ENCODE measurements at regions not wholly inside any gene's neighbourhood (a gene's known extent, or its start where the extent isn't known, plus 50 kb on each side); places are given as distances from the start of the nearest gene placed in this dataset.
"Not testable (repeated sequence)": the region's sequence is repeated elsewhere in the genome, so short reads cannot be mapped to it uniquely, and the experiment has no call there.

GRCh38 chr12:59408431-59408830 lies 187.4 kb upstream of the SLC16A7 start:
- no peak for DNase-seq (ENCODE audit: low read depth)
- no peak overlapping the region for H3K4me3 ChIP-seq (ENCODE audit: low read depth, low read length)

GRCh38 chr12:59407799-59408198 lies 188.0 kb upstream of the SLC16A7 start:
- H3K4me3 ChIP-seq (ENCODE audit: low read depth, low read length) = no peak overlapping the region
- DNase-seq (ENCODE audit: low read depth) = no peak

- no peak overlapping the region for H3K4me3 ChIP-seq (ENCODE audit: low read depth, low read length)
- no peak for DNase-seq (ENCODE audit: low read depth)
These were observed 189.8 kb upstream of the SLC16A7 start for GRCh38 chr12:59405992-59406391.

- DNase-seq (ENCODE audit: low read depth) = no peak
- H3K4me3 ChIP-seq (ENCODE audit: low read depth, low read length) = no peak overlapping the region
These were observed 191.6 kb upstream of the SLC16A7 start for GRCh38 chr12:59404109-59404650.

GRCh38 chr12:59403259-59403932 lies 192.4 kb upstream of the SLC16A7 start:
- peak; percentile 41 for DNase-seq (ENCODE audit: low read depth)
- peak overlapping the region; percentile 25 for H3K4me3 ChIP-seq (ENCODE audit: low read depth, low read length)

GRCh38 chr12:59401862-59402261 lies 194.0 kb upstream of the SLC16A7 start:
- DNase-seq (ENCODE audit: low read depth) = no peak
- H3K4me3 ChIP-seq (ENCODE audit: low read depth, low read length) = no peak overlapping the region

- no peak overlapping the region for H3K4me3 ChIP-seq (ENCODE audit: low read depth, low read length)
- DNase-seq (ENCODE audit: low read depth) = no peak
These were observed 197.7 kb upstream of the SLC16A7 start for GRCh38 chr12:59398164-59398563.

GRCh38 chr12:59396919-59397318 lies 198.9 kb upstream of the SLC16A7 start:
- H3K4me3 ChIP-seq (ENCODE audit: low read depth, low read length) = no peak overlapping the region

GRCh38 chr12:59396519-59396918 lies 199.3 kb upstream of the SLC16A7 start:
- H3K4me3 ChIP-seq (ENCODE audit: low read depth, low read length) = no peak overlapping the region
- no peak for DNase-seq (ENCODE audit: low read depth)

More at GRCh38 chr12:59396919-59397318, 198.9 kb upstream of the SLC16A7 start:
- DNase-seq (ENCODE audit: low read depth) = no peak

GRCh38 chr12:59395310-59395709 lies 200.5 kb upstream of the SLC16A7 start:
- not testable (repeated sequence) for DNase-seq (ENCODE audit: low read depth); H3K4me3 ChIP-seq (ENCODE audit: low read depth, low read length)

GRCh38 chr12:59393506-59393905 lies 202.3 kb upstream of the SLC16A7 start:
- no peak overlapping the region for H3K4me3 ChIP-seq (ENCODE audit: low read depth, low read length)
- DNase-seq (ENCODE audit: low read depth) = no peak

- H3K4me3 ChIP-seq (ENCODE audit: low read depth, low read length) = no peak overlapping the region
These were observed 205.8 kb upstream of the SLC16A7 start for GRCh38 chr12:59389968-59390576.

GRCh38 chr12:59388694-59389093 lies 207.1 kb upstream of the SLC16A7 start:
- H3K4me3 ChIP-seq (ENCODE audit: low read depth, low read length) = no peak overlapping the region
- DNase-seq (ENCODE audit: low read depth) = no peak

More at GRCh38 chr12:59389968-59390576, 205.8 kb upstream of the SLC16A7 start:
- no peak for DNase-seq (ENCODE audit: low read depth)

GRCh38 chr12:59388176-59388575 lies 207.7 kb upstream of the SLC16A7 start:
- no peak overlapping the region for H3K4me3 ChIP-seq (ENCODE audit: low read depth, low read length)
- no peak for DNase-seq (ENCODE audit: low read depth)

GRCh38 chr12:59386236-59386635 lies 209.6 kb upstream of the SLC16A7 start:
- H3K4me3 ChIP-seq (ENCODE audit: low read depth, low read length) = no peak overlapping the region
- DNase-seq (ENCODE audit: low read depth) = no peak

- DNase-seq (ENCODE audit: low read depth) = peak; percentile 92
- H3K4me3 ChIP-seq (ENCODE audit: low read depth, low read length) = no peak overlapping the region
These were observed 212.6 kb upstream of the SLC16A7 start for GRCh38 chr12:59383079-59383822.

- H3K4me3 ChIP-seq (ENCODE audit: low read depth, low read length) = peak overlapping the region; percentile 22
These were observed 213.3 kb upstream of the SLC16A7 start for GRCh38 chr12:59382282-59383078.

GRCh38 chr12:59381106-59381505 lies 214.7 kb upstream of the SLC16A7 start:
- no peak overlapping the region for H3K4me3 ChIP-seq (ENCODE audit: low read depth, low read length)
- DNase-seq (ENCODE audit: low read depth) = no peak

More at GRCh38 chr12:59382282-59383078, 213.3 kb upstream of the SLC16A7 start:
- no peak for DNase-seq (ENCODE audit: low read depth)

- DNase-seq (ENCODE audit: low read depth) = no peak
- no peak overlapping the region for H3K4me3 ChIP-seq (ENCODE audit: low read depth, low read length)
These were observed 220.2 kb upstream of the SLC16A7 start for GRCh38 chr12:59375633-59376032.

Data from skeletal muscle cell (primary cell).